ENCODE measurements at regions not wholly inside any gene's neighbourhood (a gene's known extent, or its start where the extent isn't known, plus 50 kb on each side); places are given as distances from the start of the nearest gene placed in this dataset.

DNA sequence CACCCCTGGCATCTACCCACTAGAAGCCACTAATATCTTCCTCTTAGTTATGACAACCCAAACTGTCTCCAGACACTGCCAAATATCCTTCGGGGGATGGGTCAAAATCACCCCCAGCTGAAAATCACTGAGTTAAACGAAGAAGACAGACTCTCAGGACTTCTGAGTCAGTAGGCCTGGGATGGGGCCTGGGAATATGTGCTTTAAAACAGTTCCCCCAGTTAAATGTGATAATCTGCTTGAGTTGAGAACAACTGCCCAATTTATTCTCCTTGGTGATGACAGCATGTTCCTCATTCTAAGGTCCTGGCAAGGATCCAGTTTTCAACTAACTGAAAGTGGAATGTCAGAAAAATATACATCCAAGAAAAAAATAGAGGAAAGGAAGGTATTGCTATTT lies 52.4 kb downstream of the CBLL2 start:
- H3K9me3 ChIP-seq (ENCODE audit: control insufficient read depth, insufficient read depth, low read length) = no peaks in the 10 kb centered on the region
- H3K4me1 ChIP-seq (ENCODE audit: insufficient read depth, low read length) = peaks cover 9% of the 10 kb centered on the region
- no peak overlapping the region for H3K9ac ChIP-seq (ENCODE audit: low read depth, low read length)
- no peaks in the 10 kb centered on the region for H3K36me3 ChIP-seq (ENCODE audit: insufficient read depth, low read length)

GRCh38 chrX:22329783-22330182 lies 57.1 kb downstream of the CBLL2 start:
- Histone ChIP-seq H3K9ac (ENCODE audit: low read depth, low read length) (no peak overlapping the region), H3K9me3 (ENCODE audit: control insufficient read depth, insufficient read depth, low read length) (no peaks in the 10 kb centered on the region), H3K4me1 (ENCODE audit: insufficient read depth, low read length) (no peaks in the 10 kb centered on the region), H3K36me3 (ENCODE audit: insufficient read depth, low read length) (no peaks in the 10 kb centered on the region)

GRCh38 chrX:22338740-22339139 lies 66.0 kb downstream of the CBLL2 start:
- no peaks in the 10 kb centered on the region; the same call in 1 of the 2 replicates for H3K36me3 ChIP-seq (ENCODE audit: insufficient read depth, low read length)
- H3K4me1 ChIP-seq (ENCODE audit: insufficient read depth, low read length) = peaks cover 18% of the 10 kb centered on the region; the same call in 1 of the 2 replicates
- H3K9ac ChIP-seq (ENCODE audit: low read depth, low read length) = no peak overlapping the region
- H3K9me3 ChIP-seq (ENCODE audit: control insufficient read depth, insufficient read depth, low read length) = peaks cover 7% of the 10 kb centered on the region

DNA sequence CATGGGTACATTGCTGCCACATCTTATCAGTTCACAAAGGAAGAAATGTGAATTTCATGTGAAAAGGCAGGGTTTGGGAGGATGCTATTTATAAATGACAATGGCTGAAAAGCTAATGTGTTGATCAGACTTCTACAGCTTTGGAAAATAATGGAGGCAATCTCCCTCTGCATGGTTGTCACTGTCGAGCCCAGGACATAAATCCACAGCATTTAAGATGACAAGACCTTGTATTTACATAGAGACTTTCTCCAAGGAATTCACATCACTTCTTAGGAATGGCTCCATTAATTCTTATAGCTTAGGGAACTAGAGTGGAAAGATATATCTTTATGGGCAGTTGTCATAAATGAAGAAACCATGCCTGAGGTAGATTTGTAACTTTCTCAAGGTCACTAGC lies 66.7 kb downstream of the CBLL2 start:
- H3K4me1 ChIP-seq (ENCODE audit: insufficient read depth, low read length) = peaks cover 18% of the 10 kb centered on the region; the same call in 1 of the 2 replicates
- H3K9me3 ChIP-seq (ENCODE audit: control insufficient read depth, insufficient read depth, low read length) = peaks cover 7% of the 10 kb centered on the region
- no peak overlapping the region for H3K9ac ChIP-seq (ENCODE audit: low read depth, low read length)
- H3K36me3 ChIP-seq (ENCODE audit: insufficient read depth, low read length) = no peaks in the 10 kb centered on the region; the same call in 1 of the 2 replicates

DNA sequence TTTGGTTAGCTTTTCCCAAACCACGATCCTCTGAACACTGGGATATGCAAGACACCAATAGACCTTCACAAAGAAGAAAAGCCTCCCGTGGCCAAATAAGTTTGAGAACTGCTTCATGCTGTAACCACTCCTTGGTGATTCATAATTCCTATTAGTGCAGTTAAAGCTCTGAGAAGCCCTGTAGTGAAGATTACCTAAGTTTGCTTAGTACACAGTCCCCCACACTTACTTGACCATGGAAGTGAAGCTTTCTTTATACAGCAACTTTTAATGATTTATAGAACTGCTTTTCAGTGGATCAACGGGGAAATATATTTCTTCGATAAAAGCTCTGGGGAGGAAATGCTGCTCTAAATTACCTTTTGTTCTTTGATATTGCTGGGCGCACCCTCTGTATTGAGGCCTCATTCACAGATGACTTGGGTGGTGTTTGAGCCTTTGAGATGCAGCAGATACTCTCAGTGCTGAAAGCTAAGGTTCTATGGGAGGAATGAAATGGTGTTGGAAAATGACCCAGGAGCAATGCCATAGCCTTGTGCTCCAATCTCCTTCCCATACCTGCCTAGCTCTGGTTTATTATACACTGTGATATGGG lies 67.4 kb downstream of the CBLL2 start:
- no peak overlapping the region for H3K9ac ChIP-seq (ENCODE audit: low read depth, low read length)
- no peaks in the 10 kb centered on the region; the same call in 1 of the 2 replicates for H3K36me3 ChIP-seq (ENCODE audit: insufficient read depth, low read length)
- peaks cover 18% of the 10 kb centered on the region; the same call in 1 of the 2 replicates for H3K4me1 ChIP-seq (ENCODE audit: insufficient read depth, low read length)
- peaks cover 7% of the 10 kb centered on the region for H3K9me3 ChIP-seq (ENCODE audit: control insufficient read depth, insufficient read depth, low read length)

- Histone ChIP-seq H3K9me3 (ENCODE audit: control insufficient read depth, insufficient read depth, low read length) (no peaks in the 10 kb centered on the region), H3K36me3 (ENCODE audit: insufficient read depth, low read length) (no peaks in the 10 kb centered on the region), H3K4me1 (ENCODE audit: insufficient read depth, low read length) (peaks cover 18% of the 10 kb centered on the region; the same call in 1 of the 2 replicates), H3K9ac (ENCODE audit: low read depth, low read length) (no peak overlapping the region)
These were observed 70.5 kb downstream of the CBLL2 start for GRCh38 chrX:22343192-22343591.

GRCh38 chrX:22345884-22346283 lies 73.2 kb downstream of the CBLL2 start:
- Histone ChIP-seq H3K36me3 (ENCODE audit: insufficient read depth, low read length) (no peaks in the 10 kb centered on the region), H3K4me1 (ENCODE audit: insufficient read depth, low read length) (no peaks in the 10 kb centered on the region)

DNA sequence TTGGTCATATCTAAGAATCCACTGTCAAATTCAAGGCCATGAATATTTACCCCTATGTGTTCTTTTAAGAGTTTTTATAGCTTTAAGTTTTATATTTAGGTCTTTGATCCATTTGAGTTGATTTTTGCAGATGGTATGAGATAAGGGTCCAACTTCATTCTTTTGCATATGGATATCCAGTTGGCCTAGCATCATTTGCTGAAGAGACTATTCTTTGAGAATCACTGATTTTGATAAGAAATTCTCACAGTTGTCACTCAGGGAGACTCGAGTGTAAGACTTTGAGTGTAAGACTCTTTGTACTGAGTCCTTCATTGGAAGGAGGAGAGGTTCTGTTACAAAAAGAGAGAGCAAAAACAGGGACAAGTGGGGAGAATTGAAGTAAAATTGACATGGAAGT lies 74.8 kb downstream of the CBLL2 start:
- Histone ChIP-seq H3K9me3 (ENCODE audit: control insufficient read depth, insufficient read depth, low read length) (no peaks in the 10 kb centered on the region), H3K9ac (ENCODE audit: low read depth, low read length) (no peak overlapping the region), H3K36me3 (ENCODE audit: insufficient read depth, low read length) (no peaks in the 10 kb centered on the region), H3K4me1 (ENCODE audit: insufficient read depth, low read length) (peaks cover 2% of the 10 kb centered on the region; the same call in 1 of the 2 replicates)

More at GRCh38 chrX:22345884-22346283, 73.2 kb downstream of the CBLL2 start:
- Histone ChIP-seq H3K9me3 (ENCODE audit: control insufficient read depth, insufficient read depth, low read length) (no peaks in the 10 kb centered on the region), H3K9ac (ENCODE audit: low read depth, low read length) (no peak overlapping the region)

DNA sequence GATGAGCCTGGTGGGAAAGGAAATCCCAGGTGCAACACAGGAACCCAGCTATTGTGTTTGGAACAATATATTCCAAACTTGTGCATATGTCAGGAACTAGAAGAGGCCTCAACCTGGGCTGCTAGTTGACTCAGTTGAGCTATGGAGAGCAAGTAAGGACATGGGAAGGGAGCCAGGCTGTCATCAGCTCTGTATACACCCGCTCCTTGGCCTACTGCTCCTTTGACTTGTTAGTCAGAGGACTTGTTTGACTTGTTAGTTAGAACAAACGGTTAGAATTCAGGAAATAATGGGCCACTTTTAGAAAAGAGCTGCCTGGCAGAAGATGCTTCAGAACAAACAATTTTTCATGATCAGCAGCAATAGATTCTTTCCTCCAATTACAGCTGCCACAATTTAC lies 76.4 kb downstream of the CBLL2 start:
- H3K4me1 ChIP-seq (ENCODE audit: insufficient read depth, low read length) = peaks cover 18% of the 10 kb centered on the region
- H3K9ac ChIP-seq (ENCODE audit: low read depth, low read length) = no peak overlapping the region
- H3K36me3 ChIP-seq (ENCODE audit: insufficient read depth, low read length) = no peaks in the 10 kb centered on the region
- no peaks in the 10 kb centered on the region for H3K9me3 ChIP-seq (ENCODE audit: control insufficient read depth, insufficient read depth, low read length)

DNA sequence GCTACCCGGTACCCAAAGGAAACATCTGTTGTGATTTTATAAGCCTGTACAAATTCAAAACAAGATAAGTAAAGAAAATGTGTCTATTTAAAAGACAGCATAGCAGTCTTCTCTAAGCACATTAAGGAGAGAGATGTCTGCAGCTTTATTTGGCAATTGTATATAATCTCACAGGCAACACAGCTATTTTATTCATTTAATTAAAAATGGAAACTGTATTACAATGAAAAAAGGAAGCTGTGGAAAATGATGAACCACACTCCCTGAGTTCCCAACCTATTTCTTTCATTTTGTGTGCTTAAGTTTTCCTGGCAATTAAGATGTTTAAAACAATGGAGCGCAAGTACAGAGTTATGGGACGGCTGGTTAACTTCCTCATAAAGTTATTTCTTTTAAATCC lies 78.4 kb downstream of the CBLL2 start:
- no peaks in the 10 kb centered on the region for H3K36me3 ChIP-seq (ENCODE audit: insufficient read depth, low read length)
- peaks cover 26% of the 10 kb centered on the region for H3K4me1 ChIP-seq (ENCODE audit: insufficient read depth, low read length)
- H3K9me3 ChIP-seq (ENCODE audit: control insufficient read depth, insufficient read depth, low read length) = no peaks in the 10 kb centered on the region
- H3K9ac ChIP-seq (ENCODE audit: low read depth, low read length) = no peak overlapping the region

- H3K36me3 ChIP-seq (ENCODE audit: insufficient read depth, low read length) = no peaks in the 10 kb centered on the region
- no peaks in the 10 kb centered on the region for H3K9me3 ChIP-seq (ENCODE audit: control insufficient read depth, insufficient read depth, low read length)
- no peak overlapping the region for H3K9ac ChIP-seq (ENCODE audit: low read depth, low read length)
- peaks cover 26% of the 10 kb centered on the region for H3K4me1 ChIP-seq (ENCODE audit: insufficient read depth, low read length)
These were observed 79.3 kb downstream of the CBLL2 start for GRCh38 chrX:22351966-22352365.

- H3K9me3 ChIP-seq (ENCODE audit: control insufficient read depth, insufficient read depth, low read length) = no peaks in the 10 kb centered on the region
- H3K36me3 ChIP-seq (ENCODE audit: insufficient read depth, low read length) = no peaks in the 10 kb centered on the region
- no peak overlapping the region for H3K9ac ChIP-seq (ENCODE audit: low read depth, low read length)
- H3K4me1 ChIP-seq (ENCODE audit: insufficient read depth, low read length) = peaks cover 23% of the 10 kb centered on the region
These were observed 84.9 kb downstream of the CBLL2 start for GRCh38 chrX:22357621-22358020.

- H3K9me3 ChIP-seq (ENCODE audit: control insufficient read depth, insufficient read depth, low read length) = no peaks in the 10 kb centered on the region
- H3K9ac ChIP-seq (ENCODE audit: low read depth, low read length) = no peak overlapping the region
- H3K36me3 ChIP-seq (ENCODE audit: insufficient read depth, low read length) = no peaks in the 10 kb centered on the region
- H3K4me1 ChIP-seq (ENCODE audit: insufficient read depth, low read length) = no peaks in the 10 kb centered on the region
These were observed 87.4 kb downstream of the CBLL2 start for GRCh38 chrX:22360129-22360528.

- no peaks in the 10 kb centered on the region for H3K4me1 ChIP-seq (ENCODE audit: insufficient read depth, low read length)
- H3K36me3 ChIP-seq (ENCODE audit: insufficient read depth, low read length) = no peaks in the 10 kb centered on the region
- H3K9me3 ChIP-seq (ENCODE audit: control insufficient read depth, insufficient read depth, low read length) = no peaks in the 10 kb centered on the region
- no peak overlapping the region for H3K9ac ChIP-seq (ENCODE audit: low read depth, low read length)
These were observed 92.7 kb downstream of the CBLL2 start for GRCh38 chrX:22365460-22365859.

- Histone ChIP-seq H3K4me1 (ENCODE audit: insufficient read depth, low read length) (no peaks in the 10 kb centered on the region), H3K36me3 (ENCODE audit: insufficient read depth, low read length) (no peaks in the 10 kb centered on the region)
These were observed 93.5 kb downstream of the CBLL2 start for GRCh38 chrX:22366166-22366702.

More at GRCh38 chrX:22366166-22366702, 93.5 kb downstream of the CBLL2 start:
- Histone ChIP-seq H3K9ac (ENCODE audit: low read depth, low read length) (no peak overlapping the region), H3K9me3 (ENCODE audit: control insufficient read depth, insufficient read depth, low read length) (no peaks in the 10 kb centered on the region)

Measured in ES-I3 (cell line).